ENCODE measurements at regions not wholly inside any gene's neighbourhood (a gene's known extent, or its start where the extent isn't known, plus 50 kb on each side); places are given as distances from the start of the nearest gene placed in this dataset.

DNA sequence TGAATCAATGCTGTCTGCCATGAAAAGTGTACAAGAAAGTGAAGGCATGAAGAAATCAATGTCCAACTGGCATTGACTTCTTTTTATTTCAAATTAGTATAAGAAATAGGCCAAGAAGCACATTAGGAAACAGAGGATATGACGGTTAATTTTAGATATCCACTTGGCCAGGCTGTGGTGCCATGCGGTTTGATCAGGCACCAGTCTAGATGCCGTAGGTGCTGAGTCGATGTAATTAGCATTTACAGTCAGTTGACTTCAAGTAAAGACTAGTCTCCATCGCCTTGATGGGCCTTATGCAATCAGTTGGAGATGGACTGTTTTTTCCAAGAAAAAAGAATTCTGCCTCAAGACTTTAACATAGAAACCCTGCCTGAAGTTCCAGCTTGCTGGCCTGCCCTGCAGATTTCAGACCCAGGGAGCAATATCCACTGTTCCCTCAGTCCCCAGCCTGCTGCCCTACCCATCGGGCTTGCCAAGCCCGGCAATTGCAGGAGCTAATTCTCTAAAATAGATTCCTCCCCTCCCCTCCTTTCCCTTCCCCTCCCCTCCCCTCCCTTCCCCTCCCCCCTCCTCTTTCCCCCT lies 120.5 kb upstream of the PEG3 start:
- Mint-ChIP-seq H3K4me3 (no peak overlapping the region), H3K27ac (no peak overlapping the region), H3K9me3 (peaks cover 71% of the 10 kb centered on the region), H3K36me3 (ENCODE audit: low read depth) (peaks cover 4% of the 10 kb centered on the region), H3K4me1 (no peaks in the 10 kb centered on the region), H3K27me3 (ENCODE audit: low read depth) (no peaks in the 10 kb centered on the region)
- TF ChIP-seq, protein P1, sequence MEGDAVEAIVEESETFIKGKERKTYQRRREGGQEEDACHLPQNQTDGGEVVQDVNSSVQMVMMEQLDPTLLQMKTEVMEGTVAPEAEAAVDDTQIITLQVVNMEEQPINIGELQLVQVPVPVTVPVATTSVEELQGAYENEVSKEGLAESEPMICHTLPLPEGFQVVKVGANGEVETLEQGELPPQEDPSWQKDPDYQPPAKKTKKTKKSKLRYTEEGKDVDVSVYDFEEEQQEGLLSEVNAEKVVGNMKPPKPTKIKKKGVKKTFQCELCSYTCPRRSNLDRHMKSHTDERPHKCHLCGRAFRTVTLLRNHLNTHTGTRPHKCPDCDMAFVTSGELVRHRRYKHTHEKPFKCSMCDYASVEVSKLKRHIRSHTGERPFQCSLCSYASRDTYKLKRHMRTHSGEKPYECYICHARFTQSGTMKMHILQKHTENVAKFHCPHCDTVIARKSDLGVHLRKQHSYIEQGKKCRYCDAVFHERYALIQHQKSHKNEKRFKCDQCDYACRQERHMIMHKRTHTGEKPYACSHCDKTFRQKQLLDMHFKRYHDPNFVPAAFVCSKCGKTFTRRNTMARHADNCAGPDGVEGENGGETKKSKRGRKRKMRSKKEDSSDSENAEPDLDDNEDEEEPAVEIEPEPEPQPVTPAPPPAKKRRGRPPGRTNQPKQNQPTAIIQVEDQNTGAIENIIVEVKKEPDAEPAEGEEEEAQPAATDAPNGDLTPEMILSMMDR (IDR thresholded peaks at IDR 0.05; ENCODE audit: unreplicated experiment in 3 of 3) = no peak

DNA sequence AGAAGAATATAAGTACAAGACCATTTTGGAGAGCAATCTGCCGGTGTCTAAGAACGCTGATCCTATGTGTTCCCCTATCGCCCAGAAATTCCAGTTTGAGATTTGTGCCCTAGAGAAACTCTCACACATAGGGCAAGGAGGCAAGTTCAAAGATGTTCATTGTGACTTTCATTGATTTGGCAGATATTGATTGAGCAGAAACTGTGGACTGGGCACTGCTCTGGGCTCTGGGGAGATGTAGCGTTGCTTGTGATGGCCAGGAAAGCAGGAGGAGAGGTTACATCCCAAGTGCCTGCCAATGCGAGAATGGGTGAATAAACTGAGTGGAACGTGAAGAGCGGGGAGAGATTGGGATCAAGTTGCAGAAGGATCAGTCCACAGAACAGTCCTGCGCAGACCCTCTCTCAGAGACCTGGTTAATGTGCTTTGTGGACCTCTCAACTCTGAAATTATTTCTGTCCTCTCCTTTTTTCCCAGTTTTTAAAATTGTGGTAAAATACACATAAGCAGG lies 123.9 kb upstream of the PEG3 start:
- Mint-ChIP-seq H3K36me3 (ENCODE audit: low read depth) (peaks cover 4% of the 10 kb centered on the region), H3K4me3 (no peak overlapping the region), H3K9me3 (peaks cover 58% of the 10 kb centered on the region), H3K4me1 (no peaks in the 10 kb centered on the region), H3K27ac (no peak overlapping the region), H3K27me3 (ENCODE audit: low read depth) (no peaks in the 10 kb centered on the region)
- TF ChIP-seq, protein P1 (IDR thresholded peaks at IDR 0.05; ENCODE audit: unreplicated experiment in 3 of 3) = no peak

DNA sequence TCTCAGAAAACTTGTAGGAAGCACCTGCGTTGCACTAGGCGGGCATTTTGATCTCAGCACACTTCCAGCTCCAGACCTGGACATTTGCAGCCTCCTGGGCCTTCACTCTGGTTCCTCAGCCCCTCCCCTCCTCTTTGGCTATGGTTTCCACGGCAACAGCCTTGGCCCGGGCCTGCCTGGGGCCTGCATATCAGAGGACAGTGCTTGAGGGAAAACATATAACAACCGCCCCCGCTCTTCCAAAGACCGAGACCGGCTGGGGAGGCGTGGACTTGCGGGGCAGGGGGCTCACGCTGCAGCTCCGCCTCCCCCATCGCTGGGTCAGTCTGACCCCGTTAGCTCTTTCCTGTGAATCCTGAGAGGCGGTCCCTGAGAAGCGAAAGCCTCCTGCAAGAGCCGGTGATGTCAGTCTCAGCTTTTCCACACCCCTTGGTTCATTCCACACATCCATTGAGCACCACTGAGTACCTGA lies 125.7 kb upstream of the PEG3 start:
- H3K4me1 Mint-ChIP-seq = no peaks in the 10 kb centered on the region
- H3K4me3 Mint-ChIP-seq = no peak overlapping the region
- peaks cover 4% of the 10 kb centered on the region for H3K36me3 Mint-ChIP-seq (ENCODE audit: low read depth)

DNA sequence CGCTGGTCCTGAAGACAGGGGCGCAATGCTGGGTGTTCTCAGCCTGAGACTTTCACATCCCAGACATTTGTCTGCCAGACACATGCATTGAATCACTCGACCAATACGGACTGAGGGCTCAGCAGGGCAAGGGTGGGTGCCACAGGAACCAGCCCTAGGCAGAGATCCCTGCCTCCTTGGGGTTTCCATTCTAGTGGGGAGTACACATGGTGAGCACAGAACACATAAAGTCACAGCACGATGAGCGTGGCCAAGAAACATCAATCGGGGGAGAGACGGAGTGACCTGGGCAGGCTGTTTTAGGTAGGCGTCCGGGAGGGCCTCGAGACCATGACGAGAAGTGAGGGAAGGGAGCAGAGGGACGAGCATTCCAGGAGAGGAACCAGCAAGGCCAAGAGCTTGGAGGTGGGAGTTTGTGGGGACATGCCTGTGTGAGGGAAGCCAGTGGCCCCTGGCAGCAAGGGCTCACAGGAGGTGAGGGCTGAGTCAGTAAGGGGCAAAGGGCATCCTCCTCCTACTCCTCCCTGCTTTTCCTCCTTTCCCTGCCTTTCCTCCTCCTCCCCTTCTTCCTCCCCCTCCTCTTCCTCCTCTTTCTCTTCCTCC lies 126.3 kb upstream of the PEG3 start:
- TF ChIP-seq, protein P1 (IDR thresholded peaks at IDR 0.05; ENCODE audit: unreplicated experiment in 3 of 3) = no peak
- H3K27me3 Mint-ChIP-seq (ENCODE audit: low read depth) = no peaks in the 10 kb centered on the region
- H3K4me1 Mint-ChIP-seq = no peaks in the 10 kb centered on the region

More for the DNA sequence above, 125.7 kb upstream of the PEG3 start:
- Mint-ChIP-seq H3K27me3 (ENCODE audit: low read depth) (no peaks in the 10 kb centered on the region), H3K9me3 (peaks cover 63% of the 10 kb centered on the region), H3K27ac (no peak overlapping the region)
- TF ChIP-seq, protein P1 (IDR thresholded peaks at IDR 0.05; ENCODE audit: unreplicated experiment in 3 of 3) = no peak

DNA sequence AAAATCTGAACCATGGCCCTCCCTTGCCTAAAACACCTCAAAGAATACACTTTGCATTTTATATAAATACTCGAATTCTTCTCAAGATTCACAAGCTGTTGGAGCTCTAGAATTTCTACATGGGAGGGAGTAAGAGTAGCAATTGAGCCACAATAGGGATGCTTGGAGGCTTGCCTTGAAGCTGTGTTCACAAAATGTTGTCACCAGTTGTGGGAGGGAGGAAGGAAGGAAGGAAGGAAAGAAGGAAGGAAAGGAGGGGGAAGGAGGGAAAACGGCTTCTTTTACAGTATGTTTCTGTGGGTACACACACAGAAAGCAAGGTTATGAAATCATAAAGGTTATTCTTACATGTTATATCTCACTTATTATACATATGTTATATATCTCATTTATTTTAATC lies 128.6 kb upstream of the PEG3 start:
- TF ChIP-seq, protein P1 (IDR thresholded peaks at IDR 0.05; ENCODE audit: unreplicated experiment in 3 of 3) = no peak
- Mint-ChIP-seq H3K4me1 (no peaks in the 10 kb centered on the region), H3K4me3 (no peak overlapping the region), H3K27me3 (ENCODE audit: low read depth) (no peaks in the 10 kb centered on the region), H3K27ac (no peak overlapping the region), H3K36me3 (ENCODE audit: low read depth) (peaks cover under 1% of the 10 kb centered on the region), H3K9me3 (peaks cover 54% of the 10 kb centered on the region)

More for the DNA sequence above, 126.3 kb upstream of the PEG3 start:
- H3K36me3 Mint-ChIP-seq (ENCODE audit: low read depth) = peaks cover 3% of the 10 kb centered on the region
- H3K27ac Mint-ChIP-seq = no peak overlapping the region
- H3K9me3 Mint-ChIP-seq = peaks cover 62% of the 10 kb centered on the region
- H3K4me3 Mint-ChIP-seq = no peak overlapping the region
